ENCODE measurements at regions not wholly inside any gene's neighbourhood (a gene's known extent, or its start where the extent isn't known, plus 50 kb on each side); places are given as distances from the start of the nearest gene placed in this dataset.

- intact Hi-C loops (cut with DNase I, micrococcal nuclease): no loop called here
- TF ChIP-seq CTCF (IDR thresholded peaks at IDR 0.05): no peak
Measured at GRCh38 chr21:21750124-21750825, 752.1 kb downstream of the NCAM2 start.

GRCh38 chr21:21751286-21751685 lies 753.1 kb downstream of the NCAM2 start:
- H3K9me3 ChIP-seq: no peaks in the 10 kb centered on the region
- H3K4me1 ChIP-seq (ENCODE audit: low read depth): no peaks in the 10 kb centered on the region
- intact Hi-C loops (cut with DNase I, micrococcal nuclease): no loop called here
- DNase-seq: no peak
- no peak for ATAC-seq
- no peaks in the 10 kb centered on the region for H3K36me3 ChIP-seq (ENCODE audit: low read depth)
- H3K4me3 ChIP-seq: no peak overlapping the region
- TF ChIP-seq CTCF (IDR thresholded peaks at IDR 0.05): no peak

More at GRCh38 chr21:21750124-21750825, 752.1 kb downstream of the NCAM2 start:
- H3K9me3 ChIP-seq: no peaks in the 10 kb centered on the region
- H3K4me1 ChIP-seq (ENCODE audit: low read depth): no peaks in the 10 kb centered on the region
- H3K36me3 ChIP-seq (ENCODE audit: low read depth): no peaks in the 10 kb centered on the region
- ATAC-seq (no peak), DNase-seq (no peak)
- no peak overlapping the region for H3K4me3 ChIP-seq

- H3K4me3 ChIP-seq: no peak overlapping the region
- intact Hi-C loops (cut with DNase I, micrococcal nuclease): no loop called here
- DNase-seq: no peak
- peaks cover 3% of the 10 kb centered on the region for H3K4me1 ChIP-seq (ENCODE audit: low read depth)
- no peaks in the 10 kb centered on the region for H3K36me3 ChIP-seq (ENCODE audit: low read depth)
- ATAC-seq: no peak
- no peaks in the 10 kb centered on the region for H3K9me3 ChIP-seq
- no peak for TF ChIP-seq CTCF (IDR thresholded peaks at IDR 0.05)
Measured at GRCh38 chr21:21762855-21763254, 764.6 kb downstream of the NCAM2 start.

GRCh38 chr21:21764281-21764680 lies 766.1 kb downstream of the NCAM2 start:
- no peaks in the 10 kb centered on the region for H3K36me3 ChIP-seq (ENCODE audit: low read depth)
- H3K9me3 ChIP-seq: peaks cover 5% of the 10 kb centered on the region
- ATAC-seq (peak; percentile 91), DNase-seq (peak in 1 of 3 donors; percentile 2)
- TF ChIP-seq CTCF (IDR thresholded peaks at IDR 0.05): no peak
- no peak overlapping the region for H3K4me3 ChIP-seq
- intact Hi-C loops (cut with DNase I, micrococcal nuclease): no loop called here
- peaks cover 3% of the 10 kb centered on the region for H3K4me1 ChIP-seq (ENCODE audit: low read depth)

GRCh38 chr21:21767276-21767675 lies 769.1 kb downstream of the NCAM2 start:
- no peaks in the 10 kb centered on the region for H3K36me3 ChIP-seq (ENCODE audit: low read depth)
- intact Hi-C loops (cut with DNase I, micrococcal nuclease): no loop called here
- ATAC-seq (no peak), DNase-seq (no peak)
- H3K9me3 ChIP-seq: peaks cover 5% of the 10 kb centered on the region
- H3K4me3 ChIP-seq: no peak overlapping the region
- peaks cover 3% of the 10 kb centered on the region for H3K4me1 ChIP-seq (ENCODE audit: low read depth)
- TF ChIP-seq CTCF (IDR thresholded peaks at IDR 0.05): no peak

GRCh38 chr21:21788591-21788990 lies 790.4 kb downstream of the NCAM2 start:
- intact Hi-C loops (cut with DNase I, micrococcal nuclease): no loop called here
- TF ChIP-seq CTCF (IDR thresholded peaks at IDR 0.05): no peak
- no peaks in the 10 kb centered on the region for H3K4me1 ChIP-seq (ENCODE audit: low read depth)
- H3K4me3 ChIP-seq: no peak overlapping the region
- no peaks in the 10 kb centered on the region for H3K36me3 ChIP-seq (ENCODE audit: low read depth)
- DNase-seq (no peak), ATAC-seq (no peak)
- no peaks in the 10 kb centered on the region for H3K9me3 ChIP-seq

Data from mucosa of descending colon (tissue), 3 donors.